Neuronal stem cell (in vitro differentiated cells): ENCODE measurements at regions not wholly inside any gene's neighbourhood (a gene's known extent, or its start where the extent isn't known, plus 50 kb on each side); places are given as distances from the start of the nearest gene placed in this dataset.

Experiments
- DNase-seq: peaks from one replicate; pipeline ENCODE4 v3.0.0-alpha.2; 2013; ENCODE audit warnings: low spot score
- H2AFZ ChIP-seq: one replicate; pipeline ENCODE4 v1.6.1; 2013; ENCODE audit warnings: mild to moderate bottlenecking, low read length, inconsistent platforms
- H2AK5ac ChIP-seq: 2 replicates; pipeline ENCODE4 v1.6.1; 2013; ENCODE audit warnings: low read depth, mild to moderate bottlenecking, inconsistent platforms, low read length, moderate library complexity, mixed read lengths
- H2BK120ac ChIP-seq: 2 replicates; pipeline ENCODE4 v1.6.1; 2013; ENCODE audit warnings: low read depth, mild to moderate bottlenecking, inconsistent platforms, low read length, moderate library complexity, mixed read lengths
- H2BK12ac ChIP-seq: one replicate; pipeline ENCODE4 v1.6.1; 2013; ENCODE audit warnings: low read length, inconsistent platforms
- H2BK15ac ChIP-seq: 2 replicates; pipeline ENCODE4 v1.6.1; 2013; ENCODE audit warnings: mild to moderate bottlenecking, low read length, inconsistent platforms, mixed read lengths
- H2BK5ac ChIP-seq: one replicate; pipeline ENCODE4 v1.6.1; 2013; ENCODE audit warnings: inconsistent platforms, mild to moderate bottlenecking, low read length, moderate library complexity
- H3K14ac ChIP-seq: one replicate; pipeline ENCODE4 v1.6.1; 2013; ENCODE audit warnings: low read length, inconsistent platforms
- H3K18ac ChIP-seq: 2 replicates; pipeline ENCODE4 v1.6.1; 2013; ENCODE audit warnings: low read length, inconsistent platforms
- H3K23ac ChIP-seq: 2 replicates; pipeline ENCODE4 v1.6.1; 2013; ENCODE audit warnings: low read depth, mild to moderate bottlenecking, mixed read lengths, low read length, inconsistent platforms; ENCODE audit not compliant: poor library complexity
- H3K27ac ChIP-seq: replicated peaks from 3 replicates; pipeline ENCODE4 v1.5.1; 2013; ENCODE audit warnings: low read length, inconsistent platforms
- H3K27me3 ChIP-seq, 3 experiments: 2 replicates each; pipeline ENCODE4 v1.6.1; 2013; ENCODE audit warnings: low read length in 3 of 3, mild to moderate bottlenecking in 2 of 3, inconsistent platforms in 1 of 3, low read depth in 1 of 3, mixed read lengths in 1 of 3, moderate library complexity in 1 of 3; ENCODE audit not compliant: control insufficient read depth in 3 of 3, insufficient read depth in 3 of 3
- H3K36me3 ChIP-seq, 2 donors: replicated peaks in 1 of 2; 2 replicates each; pipeline ENCODE4 v1.6.1; 2013; ENCODE audit warnings: low read length in 2 of 2; ENCODE audit not compliant: control insufficient read depth in 2 of 2, insufficient read depth in 2 of 2
- H3K4ac ChIP-seq: 2 replicates; pipeline ENCODE4 v1.6.1; 2013; ENCODE audit warnings: inconsistent platforms, mild to moderate bottlenecking, low read length, moderate library complexity
- H3K4me1 ChIP-seq, 2 donors: 1 replicate in 1 of 2; 2 replicates in 1 of 2; pipeline ENCODE4 v1.6.1; 2013; ENCODE audit warnings: low read length in 2 of 2, low read depth in 1 of 2; ENCODE audit not compliant: control insufficient read depth in 2 of 2, insufficient read depth in 1 of 2
- H3K4me2 ChIP-seq: one replicate; pipeline ENCODE4 v1.6.1; 2013; ENCODE audit warnings: mild to moderate bottlenecking, low read length, inconsistent platforms; ENCODE audit not compliant: insufficient read depth, poor library complexity, severe bottlenecking
- H3K4me3 ChIP-seq, 2 donors: 2 replicates each; pipeline ENCODE4 v1.5.1; 2013; ENCODE audit warnings: low read length in 2 of 2, mild to moderate bottlenecking in 2 of 2, inconsistent platforms in 1 of 2, moderate library complexity in 1 of 2
- H3K79me1 ChIP-seq: one replicate; pipeline ENCODE4 v1.6.1; 2013; ENCODE audit warnings: low read depth, mild to moderate bottlenecking, inconsistent platforms, low read length, moderate library complexity
- H3K9ac ChIP-seq: one replicate; pipeline ENCODE4 v1.6.1; 2013; ENCODE audit warnings: mild to moderate bottlenecking, low read depth, low read length, inconsistent platforms; ENCODE audit not compliant: poor library complexity
- H3K9me3 ChIP-seq, 2 donors: replicated peaks in 1 of 2; 2 replicates each; pipeline versions ENCODE3 to v1.6.1; 2013; ENCODE audit warnings: low read length in 2 of 2, mild to moderate bottlenecking in 2 of 2, inconsistent platforms in 1 of 2, low read depth in 1 of 2, mixed read lengths in 1 of 2, moderate library complexity in 1 of 2; ENCODE audit not compliant: control insufficient read depth in 2 of 2, insufficient read depth in 1 of 2
- H4K8ac ChIP-seq: one replicate; pipeline ENCODE4 v1.6.1; 2013; ENCODE audit warnings: low read depth, mild to moderate bottlenecking, inconsistent platforms, low read length, moderate library complexity
- H4K91ac ChIP-seq: one replicate; pipeline ENCODE4 v1.6.1; 2013; ENCODE audit warnings: low read length, low read depth, mild to moderate bottlenecking, inconsistent platforms; ENCODE audit not compliant: poor library complexity
- WGBS, 2 donors: extraction: QIAGEN DNeasy Blood & Tissue Kit; methylation state at CpG; one replicate each; pipeline ENCODE4 v1.1.7; 2013; ENCODE audit warnings: missing lambda C conversion rate in 2 of 2, mixed read lengths in 1 of 2; ENCODE audit not compliant: insufficient read length in 2 of 2, insufficient replicate concordance in 1 of 2; ENCODE audit errors: extremely low coverage in 2 of 2; 5-methylcytosine and 5-hydroxymethylcytosine counted together

DNA sequence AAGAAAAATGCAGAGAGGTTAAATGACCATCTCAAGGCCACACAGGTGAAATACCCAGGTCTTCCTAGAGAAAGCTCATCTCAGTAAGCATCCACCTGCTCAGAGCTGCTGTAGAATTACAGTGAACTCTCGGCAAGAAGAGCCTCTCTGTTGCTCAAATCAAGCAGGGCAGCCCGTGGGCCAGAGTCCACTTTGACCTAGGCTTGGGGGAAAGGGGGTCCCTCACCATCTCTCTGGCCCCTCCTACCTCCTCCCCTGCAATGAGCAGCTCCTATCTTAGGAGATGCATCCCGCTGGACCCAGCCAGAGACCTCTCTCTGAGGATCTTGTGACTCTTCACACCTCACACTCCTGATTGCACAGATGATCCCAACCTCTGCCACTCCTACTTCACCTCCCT lies 364.7 kb downstream of the PTPRU start:
- no peak for DNase-seq
- Histone ChIP-seq H3K79me1 (no peaks in the 10 kb centered on the region), H2AK5ac (no peak overlapping the region), H3K27ac (no peak overlapping the region), H2BK15ac (no peak overlapping the region), H2BK5ac (no peak overlapping the region), H3K4me2 (no peak overlapping the region), H3K9ac (no peak overlapping the region), H3K36me3 (no peaks in the 10 kb centered on the region), H2AFZ (no peak overlapping the region), H3K4me3 (no peak overlapping the region), H3K9me3 (no peaks in the 10 kb centered on the region), H2BK120ac (no peak overlapping the region), H2BK12ac (no peak overlapping the region), H3K14ac (no peak overlapping the region), H4K8ac (no peak overlapping the region), H4K91ac (no peak overlapping the region), H3K18ac (no peak overlapping the region), H3K27me3 (no peaks in the 10 kb centered on the region), H3K23ac (no peak overlapping the region), H3K4ac (no peak overlapping the region), H3K4me1 (no peaks in the 10 kb centered on the region)
- WGBS, 2 donors, result no CpG with 5 or more reads among the region's 3 CpGs

DNA sequence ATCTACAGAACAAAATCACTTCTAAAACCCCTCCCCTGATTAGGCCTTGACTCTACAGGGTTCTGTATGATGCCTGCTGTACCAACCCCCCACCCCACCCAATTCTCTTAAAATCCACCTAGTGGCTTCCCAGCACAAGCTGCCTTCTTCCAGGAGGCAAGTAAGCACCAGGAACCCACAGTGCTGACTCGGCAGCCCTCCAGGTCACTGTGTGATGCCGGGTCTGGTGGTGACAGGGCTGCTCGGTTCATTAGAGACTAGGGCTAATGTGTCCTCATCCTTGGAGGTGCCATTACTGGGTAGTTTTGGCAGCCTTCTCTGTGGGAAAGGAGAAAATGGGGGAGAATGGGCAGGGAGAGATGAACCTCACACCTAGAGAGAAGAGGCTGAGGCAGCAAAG lies 363.5 kb downstream of the PTPRU start:
- no peak overlapping the region for H4K8ac ChIP-seq
- no peak overlapping the region for H3K4me3 ChIP-seq
- H3K14ac ChIP-seq, result peak overlapping the region; percentile 22
- no peak overlapping the region for H2BK12ac ChIP-seq
- H3K27me3 ChIP-seq, result no peaks in the 10 kb centered on the region
- H3K27ac ChIP-seq, result no peak overlapping the region
- H3K79me1 ChIP-seq, result no peaks in the 10 kb centered on the region
- no peak overlapping the region for H2BK5ac ChIP-seq
- no peaks in the 10 kb centered on the region for H3K36me3 ChIP-seq
- H2BK15ac ChIP-seq, result no peak overlapping the region
- no peak overlapping the region for H2AFZ ChIP-seq
- no peaks in the 10 kb centered on the region for H3K9me3 ChIP-seq
- no CpG with 5 or more reads among the region's 3 CpGs for WGBS, 2 donors
- no peak overlapping the region for H4K91ac ChIP-seq
- H3K4me2 ChIP-seq, result no peak overlapping the region
- H3K4me1 ChIP-seq, result no peaks in the 10 kb centered on the region
- no peak overlapping the region for H2AK5ac ChIP-seq
- no peak overlapping the region for H3K23ac ChIP-seq
- DNase-seq, result no peak
- no peak overlapping the region for H2BK120ac ChIP-seq
- H3K18ac ChIP-seq, result peak overlapping the region; percentile 7
- H3K9ac ChIP-seq, result no peak overlapping the region
- H3K4ac ChIP-seq, result no peak overlapping the region

DNA sequence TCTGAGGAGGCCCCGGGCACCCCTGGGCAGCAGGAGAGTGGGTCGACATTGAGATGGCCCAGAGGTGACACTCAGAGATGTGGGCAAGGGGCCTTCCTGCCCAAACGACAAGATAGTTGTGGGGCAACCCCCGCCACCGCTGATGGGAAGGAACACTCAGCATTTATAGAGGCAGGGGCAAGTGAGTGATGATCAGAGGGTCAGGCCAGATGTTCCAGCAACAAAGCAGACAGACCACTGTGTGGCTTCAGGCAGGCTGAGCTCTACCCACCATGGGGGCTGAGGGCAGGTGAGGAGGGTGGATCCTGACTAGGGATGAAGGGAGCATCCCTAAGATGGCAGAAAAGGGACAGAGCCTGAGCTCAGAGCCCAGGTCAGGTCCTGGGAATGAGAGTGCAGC lies 362.7 kb downstream of the PTPRU start:
- Histone ChIP-seq H3K79me1 (no peaks in the 10 kb centered on the region), H3K4me2 (no peak overlapping the region), H3K18ac (no peak overlapping the region), H3K9me3 (no peaks in the 10 kb centered on the region), H2BK120ac (no peak overlapping the region), H2BK15ac (no peak overlapping the region), H3K36me3 (no peaks in the 10 kb centered on the region), H3K9ac (no peak overlapping the region), H3K27me3 (no peaks in the 10 kb centered on the region), H4K8ac (no peak overlapping the region), H2AFZ (no peak overlapping the region), H3K4me1 (peaks cover 0 to 1% of the 10 kb centered on the region in 2 donors), H3K4me3 (no peak overlapping the region), H3K14ac (no peak overlapping the region), H2BK5ac (no peak overlapping the region), H4K91ac (no peak overlapping the region), H3K27ac (no peak overlapping the region), H3K4ac (no peak overlapping the region), H2AK5ac (no peak overlapping the region), H3K23ac (no peak overlapping the region), H2BK12ac (no peak overlapping the region)
- WGBS, 2 donors, result no CpG with 5 or more reads among the region's 5 CpGs
- DNase-seq, result no peak

DNA sequence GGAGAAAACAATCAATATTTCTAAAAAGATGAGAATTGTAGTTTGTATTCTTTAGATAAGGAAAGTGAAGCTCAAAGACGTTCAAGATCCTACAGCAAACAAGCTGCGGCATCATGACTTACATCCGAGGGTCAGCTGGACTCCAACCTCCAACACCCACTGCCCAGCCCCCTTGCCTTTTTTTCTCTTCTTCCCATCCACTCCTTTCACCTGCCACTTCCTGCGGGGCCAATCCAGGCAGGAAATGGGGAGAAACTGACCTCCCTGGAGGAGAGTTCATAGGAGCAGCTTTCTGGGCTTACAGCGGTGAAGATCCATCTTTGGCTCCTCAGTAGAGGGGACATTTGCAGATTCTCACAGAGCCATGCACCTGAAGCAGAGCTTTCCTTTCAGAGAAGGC lies 361.5 kb downstream of the PTPRU start:
- Histone ChIP-seq H2BK12ac (no peak overlapping the region), H3K4me2 (no peak overlapping the region), H4K91ac (no peak overlapping the region), H3K9ac (no peak overlapping the region), H2BK15ac (no peak overlapping the region), H2AK5ac (no peak overlapping the region), H3K27me3 (no peaks in the 10 kb centered on the region), H2AFZ (no peak overlapping the region), H3K4me3 (no peak overlapping the region), H4K8ac (no peak overlapping the region), H3K36me3 (no peaks in the 10 kb centered on the region), H2BK5ac (no peak overlapping the region), H3K27ac (no peak overlapping the region), H2BK120ac (no peak overlapping the region), H3K4me1 (peaks cover 0 to 2% of the 10 kb centered on the region in 2 donors), H3K23ac (no peak overlapping the region), H3K4ac (no peak overlapping the region), H3K18ac (no peak overlapping the region), H3K79me1 (no peaks in the 10 kb centered on the region), H3K14ac (no peak overlapping the region), H3K9me3 (no peaks in the 10 kb centered on the region)
- no CpG with 5 or more reads among the region's 5 CpGs for WGBS, 2 donors
- no peak for DNase-seq
